LNCAP (cell line): ENCODE measurements at regions not wholly inside any gene's neighbourhood (a gene's known extent, or its start where the extent isn't known, plus 50 kb on each side); places are given as distances from the start of the nearest gene placed in this dataset.

ENCODE experiments used
- TF ChIP-seq, protein P1 (sequence below): fragments of 450-650 bp; IDR thresholded peaks from 2 replicates; pipeline ENCODE4 v1.5.1; 2017; ENCODE audit warnings: mild to moderate bottlenecking

- TF ChIP-seq, protein P1, sequence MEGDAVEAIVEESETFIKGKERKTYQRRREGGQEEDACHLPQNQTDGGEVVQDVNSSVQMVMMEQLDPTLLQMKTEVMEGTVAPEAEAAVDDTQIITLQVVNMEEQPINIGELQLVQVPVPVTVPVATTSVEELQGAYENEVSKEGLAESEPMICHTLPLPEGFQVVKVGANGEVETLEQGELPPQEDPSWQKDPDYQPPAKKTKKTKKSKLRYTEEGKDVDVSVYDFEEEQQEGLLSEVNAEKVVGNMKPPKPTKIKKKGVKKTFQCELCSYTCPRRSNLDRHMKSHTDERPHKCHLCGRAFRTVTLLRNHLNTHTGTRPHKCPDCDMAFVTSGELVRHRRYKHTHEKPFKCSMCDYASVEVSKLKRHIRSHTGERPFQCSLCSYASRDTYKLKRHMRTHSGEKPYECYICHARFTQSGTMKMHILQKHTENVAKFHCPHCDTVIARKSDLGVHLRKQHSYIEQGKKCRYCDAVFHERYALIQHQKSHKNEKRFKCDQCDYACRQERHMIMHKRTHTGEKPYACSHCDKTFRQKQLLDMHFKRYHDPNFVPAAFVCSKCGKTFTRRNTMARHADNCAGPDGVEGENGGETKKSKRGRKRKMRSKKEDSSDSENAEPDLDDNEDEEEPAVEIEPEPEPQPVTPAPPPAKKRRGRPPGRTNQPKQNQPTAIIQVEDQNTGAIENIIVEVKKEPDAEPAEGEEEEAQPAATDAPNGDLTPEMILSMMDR: no peak
Observed at GRCh38 chr13:22926748-22927400, 253.9 kb upstream of the SGCG start.

DNA sequence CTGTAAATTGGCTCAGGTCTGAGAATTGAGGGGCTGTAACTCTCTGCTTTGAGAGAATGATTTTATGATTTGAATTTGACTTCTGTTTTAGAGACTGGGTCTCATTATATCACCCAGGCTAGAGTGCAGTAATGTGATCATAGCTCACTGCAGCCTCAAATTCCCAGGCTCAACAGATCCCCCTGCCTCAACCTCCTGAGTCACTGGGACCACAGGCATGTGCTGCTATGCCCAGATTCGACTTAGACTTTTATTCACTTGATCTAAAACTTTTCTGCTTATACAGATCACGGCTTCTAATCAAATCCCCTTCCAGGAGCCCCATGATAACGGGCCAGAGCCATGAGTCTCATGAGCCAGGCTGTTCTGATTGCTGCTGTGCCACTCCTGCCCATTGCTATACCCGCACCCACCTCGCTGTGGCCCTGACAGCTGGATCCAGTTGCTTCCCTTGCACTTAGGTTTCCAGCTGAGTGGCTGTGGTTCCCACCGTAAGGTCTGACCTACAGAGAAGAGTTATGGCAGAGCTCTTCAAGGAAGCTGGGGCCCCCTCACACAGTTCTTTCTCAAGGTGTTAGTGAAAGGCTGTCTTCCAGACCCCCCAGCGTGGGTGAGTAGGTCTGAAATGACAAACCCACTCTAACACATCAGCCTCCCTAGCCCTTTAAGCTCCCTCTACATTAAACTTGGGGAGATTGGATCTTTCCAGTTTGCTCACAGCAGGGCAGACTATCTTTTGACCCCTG, 251.2 kb upstream of the SGCG start:
- TF ChIP-seq, protein P1: no peak

DNA sequence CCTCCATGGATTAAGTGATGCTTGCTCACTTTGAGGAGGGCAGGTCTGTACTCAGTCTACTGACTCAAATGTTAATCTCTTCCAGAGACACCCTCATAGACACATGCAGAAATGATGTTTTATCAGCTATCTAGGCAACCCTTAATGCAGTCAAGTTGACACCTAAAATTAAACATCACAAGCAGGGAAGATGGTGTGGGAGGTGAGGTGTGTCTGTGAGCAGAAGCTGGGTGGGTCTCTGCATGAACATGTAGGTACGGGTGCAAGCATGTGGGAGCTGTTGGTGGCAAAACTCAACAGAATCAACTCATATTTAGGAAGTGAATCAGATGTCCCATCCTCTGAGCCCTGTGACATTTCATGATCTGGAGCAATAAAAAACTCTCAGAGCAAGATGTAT, 249.2 kb upstream of the SGCG start:
- TF ChIP-seq, protein P1: no peak

GRCh38 chr13:22933571-22934181, 247.1 kb upstream of the SGCG start:
- TF ChIP-seq, protein P1: no peak

- TF ChIP-seq, protein P1: no peak
Observed at GRCh38 chr13:22934744-22935523, 245.8 kb upstream of the SGCG start.

DNA sequence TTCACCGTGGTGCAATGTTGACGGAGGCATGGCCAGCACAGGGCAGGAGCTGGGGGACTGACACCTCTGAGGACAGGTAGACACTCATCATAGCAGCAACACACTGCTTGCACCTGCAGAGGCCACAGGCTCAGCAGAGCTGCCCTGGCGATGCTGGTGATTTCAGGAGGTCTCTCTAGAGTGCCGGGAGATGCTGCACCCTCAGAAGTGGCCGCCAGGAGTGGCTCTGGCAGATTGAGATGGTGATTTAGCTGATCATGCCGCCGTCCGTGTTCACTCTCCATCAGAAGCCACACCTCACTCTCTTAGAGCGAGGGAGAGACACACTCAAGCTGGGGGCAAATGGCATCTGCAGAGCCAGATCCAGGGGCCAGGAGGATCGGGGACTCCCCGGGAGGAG, 244.6 kb upstream of the SGCG start:
- TF ChIP-seq, protein P1: no peak

DNA sequence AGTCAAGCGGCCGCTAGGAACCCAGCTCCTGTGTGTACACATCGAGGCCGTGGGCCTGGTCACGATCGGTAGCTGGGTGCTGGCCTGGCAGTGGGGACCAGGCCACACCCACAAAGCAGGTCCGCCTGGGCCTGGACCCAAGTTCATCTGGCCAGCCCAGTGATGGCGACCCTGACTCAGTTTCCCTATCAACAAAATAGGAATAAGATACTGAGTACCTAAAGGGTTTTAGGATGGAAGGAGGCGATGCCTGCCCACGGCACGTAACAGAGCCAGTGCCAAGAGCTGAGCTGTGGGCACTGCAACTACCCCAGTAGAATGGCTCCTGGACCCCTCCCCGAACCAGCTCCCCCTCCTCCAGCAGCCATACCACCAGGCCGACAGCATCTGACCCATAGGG, 243.5 kb upstream of the SGCG start:
- TF ChIP-seq, protein P1: no peak
